GM12878 (cell line): ENCODE measurements at regions not wholly inside any gene's neighbourhood (a gene's known extent, or its start where the extent isn't known, plus 50 kb on each side); places are given as distances from the start of the nearest gene placed in this dataset.

Experiments
- ATAC-seq: fragments of 200-7000 bp; cut with Tn5 transposase; 3 replicates; pipeline ENCODE4 v1.9.1; 2020; ENCODE audit warnings: mild to moderate bottlenecking, moderate library complexity
- BruUV-seq: library from RNA; stranded (reverse); fragments of 400-500 nt; replicated peaks from 2 replicates; lab custom pipeline; 2021; lab: Mats Ljungman, UMichigan
- CTCF ChIA-PET: fragments of 300-600 bp; sonication (Branson Sonifier 250); formaldehyde crosslinking; extraction: SDS; loops from one replicate; lab custom pipeline; 2021; ENCODE audit warnings: inconsistent platforms; lab: Yijun Ruan, JAX
- POLR2A ChIA-PET: fragments of 350-600 bp; formaldehyde crosslinking; extraction: SDS; loops from one replicate; lab custom pipeline; 2021; ENCODE audit warnings: inconsistent platforms; lab: Charles Lee
- RAD21 ChIA-PET: fragments of 300-600 bp; sonication (Branson Sonifier 250); formaldehyde crosslinking; loops from one replicate; lab custom pipeline; 2023; ENCODE audit warnings: antibody characterized with exemption; ENCODE audit not compliant: unreplicated experiment; lab: Charles Lee
- SMC1A ChIA-PET: fragments of 300-600 bp; sonication (Branson Sonifier 250); formaldehyde crosslinking; loops from one replicate; lab custom pipeline; 2023; ENCODE audit not compliant: unreplicated experiment, uncharacterized antibody; lab: Charles Lee
- DNase-seq: peaks from one replicate; pipeline ENCODE4 v3.0.0-alpha.2; 2011; ENCODE audit warnings: low read depth, low spot score
- FAIRE-seq: peaks from 3 replicates; lab custom pipeline; 2011; peaks lifted over from hg19 to GRCh38; lab: Jason Lieb, UNC
- H2AFZ ChIP-seq: 2 replicates; pipeline ENCODE4 v1.6.0; 2011; ENCODE audit warnings: low read depth, low read length, control low read depth; ENCODE audit not compliant: control insufficient read depth
- H3K27ac ChIP-seq: 2 replicates; pipeline ENCODE4 v1.5.1; 2011; ENCODE audit warnings: control low read depth; ENCODE audit not compliant: control insufficient read depth, insufficient read depth
- H3K27me3 ChIP-seq, 2 experiments: replicated peaks in 1 of 2; 2 replicates each; pipeline versions ENCODE4 v1.6.0 to v1.6.1; 2011; ENCODE audit warnings: low read length in 1 of 2; ENCODE audit not compliant: control insufficient read depth in 2 of 2, insufficient read depth in 2 of 2
- H3K36me3 ChIP-seq, 2 experiments: 2 replicates each; pipeline ENCODE4 v1.5.1; 2011; ENCODE audit warnings: low read length in 1 of 2; ENCODE audit not compliant: control insufficient read depth in 2 of 2, insufficient read depth in 2 of 2
- H3K4me1 ChIP-seq: 2 replicates; pipeline ENCODE4 v1.6.1; 2011; ENCODE audit warnings: mild to moderate bottlenecking, low read length, moderate library complexity, mixed read lengths; ENCODE audit not compliant: control insufficient read depth, insufficient read depth
- H3K4me2 ChIP-seq: 2 replicates; pipeline ENCODE4 v1.6.0; 2011; ENCODE audit warnings: control low read depth; ENCODE audit not compliant: control insufficient read depth, insufficient read depth
- H3K4me3 ChIP-seq: fragments of 200-600 bp; sonication (generic); 2 replicates; pipeline ENCODE4 v1.5.1; 2016
- H3K79me2 ChIP-seq: 2 replicates; pipeline ENCODE4 v1.6.0; 2011; ENCODE audit warnings: low read length; ENCODE audit not compliant: control insufficient read depth, insufficient read depth
- H3K9ac ChIP-seq: 2 replicates; pipeline ENCODE4 v1.8.0; 2011; ENCODE audit warnings: low read length, control low read depth, mixed read lengths; ENCODE audit not compliant: control insufficient read depth, insufficient read depth
- H3K9me3 ChIP-seq: replicated peaks from 3 replicates; pipeline ENCODE4 v1.5.1; 2011; ENCODE audit warnings: mild to moderate bottlenecking, low read length; ENCODE audit not compliant: control insufficient read depth, insufficient read depth
- H4K20me1 ChIP-seq: 2 replicates; pipeline ENCODE4 v1.6.0; 2011; ENCODE audit not compliant: control insufficient read depth, insufficient read depth
- BMI1 ChIP-seq: fragments of 450-650 bp; IDR thresholded peaks from 2 replicates; pipeline ENCODE4 v1.6.1; 2016; ENCODE audit warnings: mild to moderate bottlenecking, moderate library complexity, borderline replicate concordance
- BRCA1 ChIP-seq: IDR thresholded peaks from 2 replicates; pipeline ENCODE4 v1.6.1; 2011; ENCODE audit warnings: low read depth, low read length, improper control_type of control experiment
- EZH2 ChIP-seq: IDR thresholded peaks from 2 replicates; pipeline ENCODE4 v1.6.1; 2012; ENCODE audit warnings: low read depth, mild to moderate bottlenecking, control low read depth, inconsistent platforms, low read length, borderline replicate concordance; ENCODE audit not compliant: control insufficient read depth
- IKZF1 ChIP-seq: fragments of 450-650 bp; conservative IDR thresholded peaks from 2 replicates; pipeline ENCODE4 v1.6.1; 2017; ENCODE audit warnings: antibody characterized with exemption, mild to moderate bottlenecking
- IRF4 ChIP-seq: IDR thresholded peaks from 2 replicates; pipeline ENCODE4 v1.6.1; 2011; ENCODE audit warnings: low read depth, low read length
- NFIC ChIP-seq: IDR thresholded peaks from 2 replicates; pipeline ENCODE4 v1.6.1; 2012; ENCODE audit warnings: low read depth, mild to moderate bottlenecking, inconsistent platforms, low read length, moderate library complexity
- RUNX3 ChIP-seq: IDR thresholded peaks from 2 replicates; pipeline ENCODE4 v1.6.1; 2012; ENCODE audit warnings: low read length, inconsistent platforms
- SIN3A ChIP-seq: IDR thresholded peaks from 2 replicates; pipeline ENCODE4 v1.6.1; 2012; ENCODE audit warnings: low read depth, low read length, improper control_type of control experiment
- SREBF1 ChIP-seq: IDR thresholded peaks from 2 replicates; pipeline ENCODE4 v1.6.1; 2012; ENCODE audit warnings: mild to moderate bottlenecking, low read length
- STAT3 ChIP-seq: IDR thresholded peaks from 2 replicates; pipeline ENCODE4 v1.6.1; 2011; ENCODE audit warnings: low read depth, low read length, improper control_type of control experiment
- ZNF207 ChIP-seq: fragments of 450-650 bp; IDR thresholded peaks from 2 replicates; pipeline ENCODE4 v1.6.1; 2014; ENCODE audit warnings: antibody characterized with exemption, mild to moderate bottlenecking, borderline replicate concordance
- WGBS: methylation state at CpG from one replicate; pipeline ENCODE4 v1.1.6; 2016; ENCODE audit warnings: low lambda C conversion rate; ENCODE audit not compliant: insufficient replicate concordance, insufficient coverage; ENCODE audit errors: missing lambda C conversion rate; 5-methylcytosine and 5-hydroxymethylcytosine counted together
- in situ Hi-C: fragments of 300-500 bp; cut with MboI; formaldehyde crosslinking; loops from 9 replicates; pipeline ENCODE4 v1.14.3; 2018; ENCODE audit warnings: mixed read lengths
- intact Hi-C: fragments of 100-400 bp; cut with micrococcal nuclease; formaldehyde crosslinking; loops from one replicate; pipeline ENCODE4 v1.14.2; 2022; ENCODE audit not compliant: unreplicated experiment
- TF ChIP-seq, protein P1 (sequence below): IDR thresholded peaks from 2 replicates; pipeline ENCODE4 v1.6.1; 2011; ENCODE audit warnings: mild to moderate bottlenecking, low read depth, low read length, moderate library complexity; ENCODE audit not compliant: insufficient replicate concordance
- TF ChIP-seq, protein P2 (sequence below): IDR thresholded peaks from 2 replicates; pipeline ENCODE4 v1.6.1; 2011; ENCODE audit warnings: borderline replicate concordance, low read depth, mild to moderate bottlenecking, moderate library complexity, low read length; ENCODE audit not compliant: insufficient read depth, poor library complexity, severe bottlenecking
- TF ChIP-seq, protein P3 (sequence below): fragments of 450-650 bp; IDR thresholded peaks from 2 replicates; pipeline ENCODE4 v1.6.1; 2018; ENCODE audit warnings: borderline replicate concordance, mild to moderate bottlenecking; ENCODE audit not compliant: partially characterized antibody
- TF ChIP-seq, protein P4 (sequence below): fragments of 450-650 bp; IDR thresholded peaks from 2 replicates; pipeline ENCODE4 v1.6.1; 2018; ENCODE audit warnings: mild to moderate bottlenecking, low read depth, moderate library complexity; ENCODE audit not compliant: partially characterized antibody

DNA sequence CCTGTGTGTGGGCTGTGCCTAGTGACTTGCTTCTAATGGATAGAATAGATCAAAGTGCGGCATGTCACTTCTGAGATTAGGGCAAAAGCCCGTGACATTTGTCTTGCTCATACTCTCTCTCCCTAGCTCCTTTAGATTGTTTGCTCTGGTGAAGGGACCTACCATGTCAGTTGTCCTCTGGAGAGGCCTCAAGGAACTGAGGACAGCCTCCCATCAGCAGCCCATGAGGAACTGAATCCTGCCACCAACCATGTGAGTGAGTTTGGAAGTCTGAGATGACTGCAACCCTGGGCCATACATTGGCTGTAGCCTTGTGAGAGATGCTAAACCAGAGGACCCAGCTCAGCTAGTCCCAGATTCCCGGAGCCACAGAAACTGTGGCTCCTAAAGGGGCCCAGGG lies 101.6 kb upstream of the ESRRB start:
- no peak overlapping the region for H3K9ac ChIP-seq
- 72% methylated on average over 3 of the region's 3 CpGs for WGBS
- H3K4me1 ChIP-seq: no peaks in the 10 kb centered on the region
- CTCF ChIA-PET: no interaction called here
- DNase-seq (no peak), ATAC-seq (peak; percentile 34; the same call in 1 of the 3 replicates), FAIRE-seq (no peak)
- intact Hi-C loops (no loop called here), in situ Hi-C loops (no loop called here)
- no peaks in the 10 kb centered on the region for H3K27me3 ChIP-seq
- H3K4me2 ChIP-seq: no peak overlapping the region
- BruUV-seq: no TSS peak
- H4K20me1 ChIP-seq: no peaks in the 10 kb centered on the region
- POLR2A ChIA-PET: interaction anchor here (0.7 kb wide), 1 partner anchor 142 kb away, joined by 3 read pairs; no protein-coding TSS in a partner anchor
- no peak overlapping the region for H3K4me3 ChIP-seq
- SMC1A ChIA-PET: no interaction called here
- no peaks in the 10 kb centered on the region for H3K79me2 ChIP-seq
- no peaks in the 10 kb centered on the region; the same call in 2 of the 3 replicates for H3K9me3 ChIP-seq
- no peak overlapping the region for H2AFZ ChIP-seq
- H3K27ac ChIP-seq: no peak overlapping the region
- RAD21 ChIA-PET: no interaction called here
- H3K36me3 ChIP-seq: no peaks in the 10 kb centered on the region
- no peak for TF ChIP-seq SREBF1
- TF ChIP-seq IKZF1: no peak
- TF ChIP-seq, protein P1, sequence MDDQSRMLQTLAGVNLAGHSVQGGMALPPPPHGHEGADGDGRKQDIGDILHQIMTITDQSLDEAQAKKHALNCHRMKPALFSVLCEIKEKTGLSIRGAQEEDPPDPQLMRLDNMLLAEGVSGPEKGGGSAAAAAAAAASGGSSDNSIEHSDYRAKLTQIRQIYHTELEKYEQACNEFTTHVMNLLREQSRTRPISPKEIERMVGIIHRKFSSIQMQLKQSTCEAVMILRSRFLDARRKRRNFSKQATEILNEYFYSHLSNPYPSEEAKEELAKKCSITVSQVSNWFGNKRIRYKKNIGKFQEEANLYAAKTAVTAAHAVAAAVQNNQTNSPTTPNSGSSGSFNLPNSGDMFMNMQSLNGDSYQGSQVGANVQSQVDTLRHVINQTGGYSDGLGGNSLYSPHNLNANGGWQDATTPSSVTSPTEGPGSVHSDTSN: no peak
- no peak for TF ChIP-seq ZNF207
- TF ChIP-seq, protein P2, sequence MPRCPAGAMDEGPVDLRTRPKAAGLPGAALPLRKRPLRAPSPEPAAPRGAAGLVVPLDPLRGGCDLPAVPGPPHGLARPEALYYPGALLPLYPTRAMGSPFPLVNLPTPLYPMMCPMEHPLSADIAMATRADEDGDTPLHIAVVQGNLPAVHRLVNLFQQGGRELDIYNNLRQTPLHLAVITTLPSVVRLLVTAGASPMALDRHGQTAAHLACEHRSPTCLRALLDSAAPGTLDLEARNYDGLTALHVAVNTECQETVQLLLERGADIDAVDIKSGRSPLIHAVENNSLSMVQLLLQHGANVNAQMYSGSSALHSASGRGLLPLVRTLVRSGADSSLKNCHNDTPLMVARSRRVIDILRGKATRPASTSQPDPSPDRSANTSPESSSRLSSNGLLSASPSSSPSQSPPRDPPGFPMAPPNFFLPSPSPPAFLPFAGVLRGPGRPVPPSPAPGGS: no peak
- TF ChIP-seq NFIC: no peak
- TF ChIP-seq IRF4: peak; percentile 75
- peak; percentile 46 for TF ChIP-seq RUNX3
- TF ChIP-seq, protein P3, sequence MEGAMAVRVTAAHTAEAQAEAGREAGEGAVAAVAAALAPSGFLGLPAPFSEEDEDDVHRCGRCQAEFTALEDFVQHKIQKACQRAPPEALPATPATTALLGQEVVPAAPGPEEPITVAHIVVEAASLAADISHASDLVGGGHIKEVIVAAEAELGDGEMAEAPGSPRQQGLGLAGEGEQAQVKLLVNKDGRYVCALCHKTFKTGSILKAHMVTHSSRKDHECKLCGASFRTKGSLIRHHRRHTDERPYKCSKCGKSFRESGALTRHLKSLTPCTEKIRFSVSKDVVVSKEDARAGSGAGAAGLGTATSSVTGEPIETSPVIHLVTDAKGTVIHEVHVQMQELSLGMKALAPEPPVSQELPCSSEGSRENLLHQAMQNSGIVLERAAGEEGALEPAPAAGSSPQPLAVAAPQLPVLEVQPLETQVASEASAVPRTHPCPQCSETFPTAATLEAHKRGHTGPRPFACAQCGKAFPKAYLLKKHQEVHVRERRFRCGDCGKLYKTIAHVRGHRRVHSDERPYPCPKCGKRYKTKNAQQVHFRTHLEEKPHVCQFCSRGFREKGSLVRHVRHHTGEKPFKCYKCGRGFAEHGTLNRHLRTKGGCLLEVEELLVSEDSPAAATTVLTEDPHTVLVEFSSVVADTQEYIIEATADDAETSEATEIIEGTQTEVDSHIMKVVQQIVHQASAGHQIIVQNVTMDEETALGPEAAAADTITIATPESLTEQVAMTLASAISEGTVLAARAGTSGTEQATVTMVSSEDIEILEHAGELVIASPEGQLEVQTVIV: no peak
- TF ChIP-seq, protein P4, sequence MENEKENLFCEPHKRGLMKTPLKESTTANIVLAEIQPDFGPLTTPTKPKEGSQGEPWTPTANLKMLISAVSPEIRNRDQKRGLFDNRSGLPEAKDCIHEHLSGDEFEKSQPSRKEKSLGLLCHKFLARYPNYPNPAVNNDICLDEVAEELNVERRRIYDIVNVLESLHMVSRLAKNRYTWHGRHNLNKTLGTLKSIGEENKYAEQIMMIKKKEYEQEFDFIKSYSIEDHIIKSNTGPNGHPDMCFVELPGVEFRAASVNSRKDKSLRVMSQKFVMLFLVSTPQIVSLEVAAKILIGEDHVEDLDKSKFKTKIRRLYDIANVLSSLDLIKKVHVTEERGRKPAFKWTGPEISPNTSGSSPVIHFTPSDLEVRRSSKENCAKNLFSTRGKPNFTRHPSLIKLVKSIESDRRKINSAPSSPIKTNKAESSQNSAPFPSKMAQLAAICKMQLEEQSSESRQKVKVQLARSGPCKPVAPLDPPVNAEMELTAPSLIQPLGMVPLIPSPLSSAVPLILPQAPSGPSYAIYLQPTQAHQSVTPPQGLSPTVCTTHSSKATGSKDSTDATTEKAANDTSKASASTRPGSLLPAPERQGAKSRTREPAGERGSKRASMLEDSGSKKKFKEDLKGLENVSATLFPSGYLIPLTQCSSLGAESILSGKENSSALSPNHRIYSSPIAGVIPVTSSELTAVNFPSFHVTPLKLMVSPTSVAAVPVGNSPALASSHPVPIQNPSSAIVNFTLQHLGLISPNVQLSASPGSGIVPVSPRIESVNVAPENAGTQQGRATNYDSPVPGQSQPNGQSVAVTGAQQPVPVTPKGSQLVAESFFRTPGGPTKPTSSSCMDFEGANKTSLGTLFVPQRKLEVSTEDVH: no peak
- TF ChIP-seq BRCA1: no peak
- TF ChIP-seq STAT3: no peak
- no peak for TF ChIP-seq BMI1
- TF ChIP-seq EZH2: no peak
- TF ChIP-seq SIN3A: no peak
